Retinal pigment epithelial cell (primary cell): ENCODE measurements at regions not wholly inside any gene's neighbourhood (a gene's known extent, or its start where the extent isn't known, plus 50 kb on each side); places are given as distances from the start of the nearest gene placed in this dataset.

Experiments
- DNase-seq: peaks from one replicate; pipeline ENCODE4 v3.0.0-alpha.2; 2010; ENCODE audit warnings: low read depth
- H3K4me3 ChIP-seq: 2 replicates; pipeline ENCODE4 v1.5.1; 2011; ENCODE audit warnings: mild to moderate bottlenecking, low read length, control low read depth, moderate library complexity
- CTCF ChIP-seq: conservative IDR thresholded peaks from 2 replicates; pipeline ENCODE4 v1.5.1; 2011; ENCODE audit warnings: low read depth, low read length, control low read depth, inconsistent platforms

- no peak for DNase-seq
- H3K4me3 ChIP-seq = no peak overlapping the region
- TF ChIP-seq CTCF = no peak
These were observed 497.6 kb upstream of the ADAMTS16 start for GRCh38 chr5:4642525-4642924.

GRCh38 chr5:4643190-4643589 lies 496.9 kb upstream of the ADAMTS16 start:
- TF ChIP-seq CTCF = no peak

GRCh38 chr5:4643960-4644359 lies 496.2 kb upstream of the ADAMTS16 start:
- H3K4me3 ChIP-seq = no peak overlapping the region
- DNase-seq = no peak
- TF ChIP-seq CTCF = no peak

More at GRCh38 chr5:4643190-4643589, 496.9 kb upstream of the ADAMTS16 start:
- no peak overlapping the region for H3K4me3 ChIP-seq
- no peak for DNase-seq

DNA sequence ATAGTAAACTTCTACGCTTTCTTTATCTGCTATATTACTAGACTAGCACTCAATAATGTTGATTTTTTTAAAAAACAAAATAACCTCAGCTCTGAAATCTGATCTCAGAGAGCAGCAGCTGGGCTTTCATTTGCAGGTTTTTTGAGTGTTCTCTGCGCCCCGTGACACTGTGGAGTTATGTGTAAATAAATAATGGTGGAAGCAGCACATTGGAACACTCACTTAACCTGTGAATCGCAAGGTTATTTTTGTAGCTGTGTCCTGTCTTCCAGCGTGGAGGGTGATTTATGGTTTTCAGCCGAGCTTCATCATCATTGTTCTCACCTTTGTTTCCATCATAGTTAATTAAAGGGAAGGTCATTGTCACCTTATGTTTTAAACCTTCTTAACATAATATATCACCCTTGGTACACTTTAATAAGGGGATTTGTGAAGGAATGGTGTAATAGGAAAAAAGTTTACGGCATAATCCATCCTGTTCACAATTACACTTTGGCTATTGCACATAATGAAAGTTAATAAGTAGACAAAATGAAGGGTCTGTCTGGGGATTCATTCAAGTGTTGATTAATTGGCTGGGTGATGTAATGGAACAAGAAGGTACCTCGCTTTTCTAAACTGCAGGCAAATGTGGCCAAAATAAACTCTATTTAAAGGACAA lies 493.3 kb upstream of the ADAMTS16 start:
- TF ChIP-seq CTCF = no peak
- H3K4me3 ChIP-seq = no peak overlapping the region
- no peak for DNase-seq

- no peak overlapping the region for H3K4me3 ChIP-seq
- no peak for TF ChIP-seq CTCF
- no peak for DNase-seq
These were observed 492.2 kb upstream of the ADAMTS16 start for GRCh38 chr5:4647955-4648354.

DNA sequence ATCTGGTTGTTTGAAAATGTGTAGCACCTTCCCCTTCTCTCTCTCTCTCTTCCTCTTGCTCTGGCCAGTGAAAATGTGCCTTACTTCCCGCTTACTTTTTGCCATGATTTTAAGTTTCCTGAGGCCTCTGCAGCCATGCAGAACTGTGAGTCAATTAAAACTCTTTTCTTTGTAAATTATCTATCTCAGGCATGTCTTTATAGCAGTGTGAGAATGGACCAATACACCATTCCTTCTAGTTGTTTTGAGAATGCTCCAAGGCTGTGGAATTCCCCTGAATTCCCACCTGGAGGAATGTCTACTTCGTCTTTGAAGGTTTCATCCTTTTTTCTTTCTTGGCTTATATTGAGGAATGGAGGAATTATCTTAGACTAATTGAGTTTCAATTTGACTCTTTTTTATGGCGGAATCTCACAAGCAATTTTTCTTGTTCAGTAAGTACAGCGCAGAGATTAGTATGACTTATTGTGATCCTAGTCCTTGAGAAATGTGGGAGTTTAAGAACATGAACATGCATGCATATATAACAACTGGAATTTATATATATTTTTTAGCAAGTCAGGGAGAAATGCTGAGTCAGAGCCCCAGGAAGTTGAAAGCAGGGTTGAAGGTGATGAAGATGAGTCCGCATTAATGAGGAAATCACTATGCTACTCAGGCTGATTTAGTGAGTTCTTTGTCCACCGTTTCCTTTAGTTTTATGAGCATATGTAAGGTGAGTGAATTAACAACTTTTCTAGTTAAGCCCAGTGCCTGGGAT lies 488.1 kb upstream of the ADAMTS16 start:
- TF ChIP-seq CTCF = no peak
- H3K4me3 ChIP-seq = no peak overlapping the region
- DNase-seq = no peak

- DNase-seq = no peak
- no peak overlapping the region for H3K4me3 ChIP-seq
- TF ChIP-seq CTCF = no peak
These were observed 486.7 kb upstream of the ADAMTS16 start for GRCh38 chr5:4653475-4653874.
